Suppressor macrophage treated with lipopolysaccharide for 4 hours (primary cell): ENCODE measurements at regions not wholly inside any gene's neighbourhood (a gene's known extent, or its start where the extent isn't known, plus 50 kb on each side); places are given as distances from the start of the nearest gene placed in this dataset.

ENCODE experiments used
- DNase-seq: peaks from one replicate; pipeline ENCODE4 v3.0.0-alpha.2; 2020

GRCh38 chr2:217468042-217468830 lies 534.6 kb downstream of the TNS1 start:
- DNase-seq = no peak

- DNase-seq = no peak
These were observed 535.5 kb downstream of the TNS1 start for GRCh38 chr2:217467331-217467730.

GRCh38 chr2:217466805-217467204 lies 536.0 kb downstream of the TNS1 start:
- no peak for DNase-seq

- DNase-seq = no peak
These were observed 536.7 kb downstream of the TNS1 start for GRCh38 chr2:217466104-217466503.

GRCh38 chr2:217465100-217465499 lies 537.7 kb downstream of the TNS1 start:
- no peak for DNase-seq

- DNase-seq = no peak
These were observed 539.3 kb downstream of the TNS1 start for GRCh38 chr2:217463402-217464075.

GRCh38 chr2:217462121-217462520 lies 540.7 kb downstream of the TNS1 start:
- no peak for DNase-seq

- DNase-seq = no peak
These were observed 541.1 kb downstream of the TNS1 start for GRCh38 chr2:217461674-217462073.

- no peak for DNase-seq
These were observed 543.0 kb downstream of the TNS1 start for GRCh38 chr2:217459680-217460405.

GRCh38 chr2:217459016-217459415 lies 543.8 kb downstream of the TNS1 start:
- no peak for DNase-seq

GRCh38 chr2:217456016-217456415 lies 546.8 kb downstream of the TNS1 start:
- no peak for DNase-seq

GRCh38 chr2:217452928-217453327 lies 549.9 kb downstream of the TNS1 start:
- no peak for DNase-seq

GRCh38 chr2:217451666-217452065 lies 551.1 kb downstream of the TNS1 start:
- no peak for DNase-seq

GRCh38 chr2:217449444-217449843 lies 553.4 kb downstream of the TNS1 start:
- no peak for DNase-seq

- DNase-seq = no peak
These were observed 553.9 kb downstream of the TNS1 start for GRCh38 chr2:217448860-217449259.

GRCh38 chr2:217445723-217446122 lies 557.1 kb downstream of the TNS1 start:
- DNase-seq = no peak

- no peak for DNase-seq
These were observed 557.9 kb downstream of the TNS1 start for GRCh38 chr2:217444932-217445331.

- no peak for DNase-seq
These were observed 558.3 kb downstream of the TNS1 start for GRCh38 chr2:217444509-217444908.

GRCh38 chr2:217443601-217444000 lies 559.2 kb downstream of the TNS1 start:
- no peak for DNase-seq

GRCh38 chr2:217440000-217440399 lies 562.8 kb downstream of the TNS1 start:
- DNase-seq = peak; percentile 18

GRCh38 chr2:217438821-217439220 lies 564.0 kb downstream of the TNS1 start:
- DNase-seq = peak; percentile 17

- peak; percentile 5 for DNase-seq
These were observed 564.7 kb downstream of the TNS1 start for GRCh38 chr2:217438136-217438535.

GRCh38 chr2:217437290-217437870 lies 565.4 kb downstream of the TNS1 start:
- DNase-seq = no peak
